Nephron (organoid): ENCODE measurements at regions not wholly inside any gene's neighbourhood (a gene's known extent, or its start where the extent isn't known, plus 50 kb on each side); places are given as distances from the start of the nearest gene placed in this dataset.

Experiments used
- H3K27ac Mint-ChIP-seq, 3 experiments: 2 replicates each; pipeline ENCODE4 v1.8.0; 2020; ENCODE audit warnings: mixed read lengths in 3 of 3, mild to moderate bottlenecking in 2 of 3, moderate library complexity in 1 of 3
- H3K27me3 Mint-ChIP-seq: 2 replicates; pipeline ENCODE4 v1.8.0; 2021; ENCODE audit warnings: low read depth, mild to moderate bottlenecking, moderate library complexity, mixed read lengths
- H3K36me3 Mint-ChIP-seq: 2 replicates; pipeline ENCODE4 v1.8.0; 2020; ENCODE audit warnings: low read depth, mixed read lengths
- H3K4me1 Mint-ChIP-seq: 2 replicates; pipeline ENCODE4 v1.8.0; 2020; ENCODE audit warnings: mixed read lengths
- H3K4me3 Mint-ChIP-seq, 3 experiments: 2 replicates each; pipeline ENCODE4 v1.8.0; 2020; ENCODE audit warnings: mild to moderate bottlenecking in 3 of 3, mixed read lengths in 3 of 3, moderate library complexity in 2 of 3
- H3K9me3 Mint-ChIP-seq: 2 replicates; pipeline ENCODE4 v1.8.0; 2020; ENCODE audit warnings: mixed read lengths
- TF ChIP-seq, protein P1 (sequence below), 3 experiments: fragments of 200-600 bp; sonication (generic); IDR thresholded peaks; one replicate each; pipeline ENCODE4 v1.5.0; 2021; ENCODE audit warnings: antibody characterized with exemption in 3 of 3; ENCODE audit not compliant: unreplicated experiment in 3 of 3

- Mint-ChIP-seq H3K9me3 (peaks cover 3% of the 10 kb centered on the region), H3K4me1 (peaks cover 60% of the 10 kb centered on the region), H3K27me3 (peaks cover 8% of the 10 kb centered on the region), H3K4me3 (peak overlapping the region; percentile 80 to 85 (median 83)), H3K27ac (peak overlapping the region; percentile 76 to 95 (median 84)), H3K36me3 (no peaks in the 10 kb centered on the region)
- TF ChIP-seq, protein P1, sequence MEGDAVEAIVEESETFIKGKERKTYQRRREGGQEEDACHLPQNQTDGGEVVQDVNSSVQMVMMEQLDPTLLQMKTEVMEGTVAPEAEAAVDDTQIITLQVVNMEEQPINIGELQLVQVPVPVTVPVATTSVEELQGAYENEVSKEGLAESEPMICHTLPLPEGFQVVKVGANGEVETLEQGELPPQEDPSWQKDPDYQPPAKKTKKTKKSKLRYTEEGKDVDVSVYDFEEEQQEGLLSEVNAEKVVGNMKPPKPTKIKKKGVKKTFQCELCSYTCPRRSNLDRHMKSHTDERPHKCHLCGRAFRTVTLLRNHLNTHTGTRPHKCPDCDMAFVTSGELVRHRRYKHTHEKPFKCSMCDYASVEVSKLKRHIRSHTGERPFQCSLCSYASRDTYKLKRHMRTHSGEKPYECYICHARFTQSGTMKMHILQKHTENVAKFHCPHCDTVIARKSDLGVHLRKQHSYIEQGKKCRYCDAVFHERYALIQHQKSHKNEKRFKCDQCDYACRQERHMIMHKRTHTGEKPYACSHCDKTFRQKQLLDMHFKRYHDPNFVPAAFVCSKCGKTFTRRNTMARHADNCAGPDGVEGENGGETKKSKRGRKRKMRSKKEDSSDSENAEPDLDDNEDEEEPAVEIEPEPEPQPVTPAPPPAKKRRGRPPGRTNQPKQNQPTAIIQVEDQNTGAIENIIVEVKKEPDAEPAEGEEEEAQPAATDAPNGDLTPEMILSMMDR (IDR thresholded peaks at IDR 0.05; ENCODE audit: unreplicated experiment in 3 of 3) = no peak
Measured at GRCh38 chrX:40171513-40172400, 74.0 kb upstream of the BCOR start.

DNA sequence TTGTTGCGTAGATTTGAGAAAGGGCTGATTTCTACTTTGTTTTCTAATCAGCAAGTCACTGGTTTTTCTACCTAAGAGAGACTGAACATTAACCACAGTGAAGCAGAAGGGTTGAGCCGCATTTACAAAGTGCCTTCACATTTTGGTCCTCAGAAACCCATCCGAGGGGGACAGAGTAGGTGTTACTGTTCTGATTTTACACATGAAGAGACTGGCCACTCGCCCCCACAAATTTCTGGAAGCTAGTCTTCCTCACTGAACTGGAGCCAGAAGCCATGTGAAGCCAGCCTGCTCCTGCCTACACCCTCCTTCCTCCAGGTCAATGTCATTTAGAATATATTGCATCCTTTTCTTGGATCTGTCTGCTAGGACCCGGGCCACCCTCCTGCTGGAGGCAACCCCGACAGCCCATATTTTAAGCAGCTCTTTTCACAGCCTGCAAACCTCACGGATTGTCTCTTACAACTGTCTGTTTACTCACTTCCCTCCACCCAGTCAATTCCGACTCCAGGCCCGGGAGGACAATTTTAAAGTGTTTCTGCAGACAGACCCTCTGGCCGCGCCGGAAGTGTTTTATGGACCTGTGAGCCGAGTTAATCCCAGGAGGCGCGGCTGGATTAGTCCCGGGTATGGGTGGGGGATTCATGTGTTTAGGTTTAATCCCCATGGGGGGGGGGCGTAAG lies 73.2 kb upstream of the BCOR start:
- H3K27me3 Mint-ChIP-seq = peaks cover 8% of the 10 kb centered on the region
- peaks cover 7% of the 10 kb centered on the region for H3K9me3 Mint-ChIP-seq
- peak overlapping the region; percentile 76 to 95 (median 84) for H3K27ac Mint-ChIP-seq
- H3K4me3 Mint-ChIP-seq = peak overlapping the region; percentile 76 to 82 (median 80)
- TF ChIP-seq, protein P1 (IDR thresholded peaks at IDR 0.05; ENCODE audit: unreplicated experiment in 3 of 3) = no peak
- H3K4me1 Mint-ChIP-seq = peaks cover 68% of the 10 kb centered on the region
- no peaks in the 10 kb centered on the region for H3K36me3 Mint-ChIP-seq

DNA sequence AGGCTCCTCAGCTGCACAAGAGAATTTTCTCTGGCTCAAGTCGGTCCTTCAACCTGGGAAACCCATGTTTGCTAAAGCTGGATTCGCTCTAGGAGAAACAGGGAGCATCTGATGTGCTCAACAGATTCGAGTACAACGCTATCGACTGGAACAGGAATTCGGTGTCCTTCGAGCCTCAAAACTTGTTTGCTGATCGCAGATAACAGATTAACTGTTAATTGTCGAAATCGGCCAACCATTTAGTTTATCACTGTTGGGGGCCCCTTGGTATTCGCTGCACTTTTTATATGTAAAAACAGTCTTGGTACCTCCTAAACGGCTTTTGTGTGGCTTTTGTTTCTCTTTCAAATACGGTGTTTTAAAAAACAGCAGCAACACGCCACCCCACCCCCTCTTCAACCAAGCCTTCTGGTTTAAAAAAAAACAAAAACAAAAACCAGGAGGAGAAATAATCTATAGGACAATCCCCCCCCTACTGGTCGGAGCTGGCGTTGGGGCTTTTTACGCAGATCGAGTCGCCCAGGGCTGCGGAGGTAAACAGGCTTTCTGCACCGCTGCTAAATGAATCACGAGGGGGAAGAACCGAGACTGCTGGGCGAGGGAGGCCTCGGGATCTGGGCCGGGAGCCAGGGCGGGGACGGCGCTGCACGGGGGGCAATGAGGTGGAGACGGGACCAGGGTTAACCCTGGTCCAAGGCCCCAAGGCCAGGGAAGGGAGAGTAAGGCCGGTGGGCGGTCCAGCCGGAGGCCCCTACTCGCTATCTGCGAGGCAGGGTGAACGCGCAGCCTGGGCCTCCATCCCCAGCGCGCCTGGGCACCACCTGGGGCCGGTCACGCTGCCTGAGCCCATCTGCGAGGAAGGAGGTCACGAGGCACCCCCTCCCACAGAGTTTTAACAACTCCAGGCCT lies 71.7 kb upstream of the BCOR start:
- Mint-ChIP-seq H3K4me1 (peaks cover 75% of the 10 kb centered on the region), H3K27ac (peak overlapping the region; percentile 86 to 95 (median 92)), H3K27me3 (peaks cover 8% of the 10 kb centered on the region), H3K9me3 (peaks cover 13% of the 10 kb centered on the region), H3K4me3 (peak overlapping the region; percentile 61 to 76 (median 68)), H3K36me3 (no peaks in the 10 kb centered on the region)
- TF ChIP-seq, protein P1 (IDR thresholded peaks at IDR 0.05; ENCODE audit: unreplicated experiment in 3 of 3) = peak; percentile 41 to 55 (median 48)

- Mint-ChIP-seq H3K27me3 (peaks cover 8% of the 10 kb centered on the region), H3K27ac (peak overlapping the region; percentile 53 to 86 (median 85)), H3K4me1 (peaks cover 69% of the 10 kb centered on the region), H3K4me3 (peak overlapping the region; percentile 79 to 87 (median 81)), H3K9me3 (peaks cover 13% of the 10 kb centered on the region), H3K36me3 (no peaks in the 10 kb centered on the region)
- TF ChIP-seq, protein P1 (IDR thresholded peaks at IDR 0.05; ENCODE audit: unreplicated experiment in 3 of 3) = no peak
Measured at GRCh38 chrX:40168480-40169011, 70.8 kb upstream of the BCOR start.

DNA sequence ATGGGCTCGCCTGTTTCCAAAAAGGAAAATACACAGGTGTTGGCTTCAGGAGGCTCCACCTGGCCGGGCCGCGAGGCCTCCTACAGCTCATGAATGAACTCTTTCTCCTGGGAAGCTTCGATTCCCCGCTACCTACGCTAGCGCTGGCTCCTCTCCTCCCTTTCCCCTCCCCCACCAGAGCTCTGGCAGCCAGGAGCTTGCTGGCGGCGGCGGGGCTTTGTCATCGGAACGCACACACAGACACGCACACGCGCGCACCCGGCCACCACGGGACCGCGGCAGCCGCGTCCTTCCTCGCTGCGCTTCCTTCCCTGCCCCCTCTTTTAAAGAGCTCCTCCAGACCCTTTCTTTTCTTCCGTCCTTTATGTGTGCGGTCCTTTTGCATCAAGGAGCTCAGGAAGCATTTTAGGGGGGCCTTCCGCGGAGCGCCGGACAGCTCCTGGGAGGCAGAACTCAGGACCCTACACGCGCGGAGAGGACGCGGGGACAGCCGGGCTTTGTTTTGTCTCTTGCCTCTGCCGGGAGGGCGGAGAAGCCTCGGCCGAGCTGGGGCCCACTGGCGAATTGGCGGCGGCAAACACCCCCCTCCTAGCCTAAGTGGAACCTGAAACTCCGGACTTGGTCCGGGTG lies 70.2 kb upstream of the BCOR start:
- peak overlapping the region; percentile 79 to 87 (median 81) for H3K4me3 Mint-ChIP-seq
- peaks cover 8% of the 10 kb centered on the region for H3K27me3 Mint-ChIP-seq
- peaks cover 10% of the 10 kb centered on the region for H3K9me3 Mint-ChIP-seq
- peaks cover 65% of the 10 kb centered on the region for H3K4me1 Mint-ChIP-seq
- H3K27ac Mint-ChIP-seq = peak overlapping the region; percentile 53 to 85 (median 81)
- H3K36me3 Mint-ChIP-seq = no peaks in the 10 kb centered on the region
- TF ChIP-seq, protein P1 (IDR thresholded peaks at IDR 0.05; ENCODE audit: unreplicated experiment in 3 of 3) = no peak
